T-cell (primary cell): ENCODE measurements at regions not wholly inside any gene's neighbourhood (a gene's known extent, or its start where the extent isn't known, plus 50 kb on each side); places are given as distances from the start of the nearest gene placed in this dataset.

Experiments
- ATAC-seq, 4 experiments: fragments of 200-7000 bp in 3 of 4; fragments of 150-1000 bp in 1 of 4; cut with Tn5 transposase; replicated peaks in 1 of 4; 1 replicate in 3 of 4; 2 replicates in 1 of 4; pipeline ENCODE4 v1.10.0; 2021; ENCODE audit warnings: moderate library complexity in 3 of 4, mild to moderate bottlenecking in 2 of 4, moderate number of reproducible peaks in 1 of 4
- CTCF ChIA-PET, 2 donors: fragments of 300-600 bp; sonication (Branson Sonifier 250); formaldehyde crosslinking; loops; one replicate each; lab custom pipeline; 2022; ENCODE audit warnings: antibody characterized with exemption in 2 of 2; lab: Charles Lee
- POLR2A ChIA-PET, 2 donors: fragments of 300-600 bp; sonication (Branson Sonifier 250); formaldehyde crosslinking; loops; one replicate each; lab custom pipeline; 2022; ENCODE audit warnings: antibody characterized with exemption in 2 of 2; lab: Charles Lee
- DNase-seq, 35 experiments: peaks; one replicate each; pipeline versions ENCODE4 v3.0.0 to v3.0.0-alpha.2; 2013 to 2023
- H3K27ac ChIP-seq: one replicate; pipeline ENCODE4 v1.5.1; 2013; ENCODE audit warnings: low read length
- H3K27me3 ChIP-seq, 2 experiments: replicated peaks in 1 of 2; 1 replicate in 1 of 2; 2 replicates in 1 of 2; pipeline versions ENCODE4 v1.6.1 to v1.7.0; 2013; ENCODE audit warnings: low read length in 1 of 2, mixed read lengths in 1 of 2; ENCODE audit not compliant: control insufficient read depth in 2 of 2, insufficient read depth in 2 of 2; ENCODE audit errors: extremely low read depth in 1 of 2
- H3K36me3 ChIP-seq, 2 donors: 1 replicate in 1 of 2; 2 replicates in 1 of 2; pipeline versions ENCODE4 v1.6.1 to v1.7.0; 2013; ENCODE audit warnings: low read length in 1 of 2; ENCODE audit not compliant: control insufficient read depth in 2 of 2, insufficient read depth in 1 of 2; ENCODE audit errors: extremely low read depth in 1 of 2
- H3K4me1 ChIP-seq, 2 experiments: 1 replicate in 1 of 2; 2 replicates in 1 of 2; pipeline versions ENCODE4 v1.6.1 to v1.7.0; 2013; ENCODE audit warnings: low read length in 2 of 2, mixed read lengths in 1 of 2; ENCODE audit not compliant: insufficient read depth in 2 of 2, control insufficient read depth in 1 of 2; ENCODE audit errors: extremely low read depth in 1 of 2
- H3K4me3 ChIP-seq, 2 donors: 1 replicate in 1 of 2; 2 replicates in 1 of 2; pipeline versions ENCODE4 v1.5.1 to v1.7.0; 2013; ENCODE audit warnings: mild to moderate bottlenecking in 2 of 2, low read length in 1 of 2, moderate library complexity in 1 of 2; ENCODE audit not compliant: control insufficient read depth in 1 of 2; ENCODE audit errors: extremely low read depth in 1 of 2
- H3K9me3 ChIP-seq: 2 replicates; pipeline ENCODE4 v1.7.0; 2013
- H3K27ac Mint-ChIP-seq, 2 donors: one replicate each; pipeline ENCODE4 v1.8.0; 2020 to 2021; ENCODE audit warnings: mild to moderate bottlenecking in 2 of 2, mixed read lengths in 2 of 2
- H3K27me3 Mint-ChIP-seq, 2 donors: one replicate each; pipeline ENCODE4 v1.8.0; 2021 to 2022; ENCODE audit warnings: mixed read lengths in 2 of 2
- H3K36me3 Mint-ChIP-seq: one replicate; pipeline ENCODE4 v1.8.0; 2021; ENCODE audit warnings: mixed read lengths
- H3K4me1 Mint-ChIP-seq, 3 donors: one replicate each; pipeline ENCODE4 v1.8.0; 2020 to 2022; ENCODE audit warnings: mixed read lengths in 3 of 3, mild to moderate bottlenecking in 1 of 3
- H3K4me3 Mint-ChIP-seq, 3 donors: one replicate each; pipeline ENCODE4 v1.8.0; 2020 to 2022; ENCODE audit warnings: mild to moderate bottlenecking in 3 of 3, mixed read lengths in 3 of 3, moderate library complexity in 3 of 3
- H3K9me3 Mint-ChIP-seq, 3 donors: one replicate each; pipeline ENCODE4 v1.8.0; 2020 to 2022; ENCODE audit warnings: mixed read lengths in 3 of 3
- WGBS: methylation state at CpG from one replicate; pipeline ENCODE4 v1.1.5; 2013; ENCODE audit warnings: missing lambda C conversion rate; ENCODE audit not compliant: insufficient coverage; 5-methylcytosine and 5-hydroxymethylcytosine counted together

- ChIA-PET POLR2A (no interaction called here), CTCF (no interaction called here)
- WGBS: no CpG with 5 or more reads among the region's 1 CpG
- H3K27ac Mint-ChIP-seq: no peak overlapping the region
- ATAC-seq (no peak), DNase-seq (no peak)
- Histone ChIP-seq H3K4me3 (no peak overlapping the region), H3K27me3 (no peaks in the 10 kb centered on the region), H3K36me3 (no peaks in the 10 kb centered on the region), H3K9me3 (no peaks in the 10 kb centered on the region), H3K27ac (no peak overlapping the region), H3K4me1 (no peaks in the 10 kb centered on the region)
- no peaks in the 10 kb centered on the region for H3K9me3 Mint-ChIP-seq
- peaks cover 3% of the 10 kb centered on the region for H3K36me3 Mint-ChIP-seq
- peaks cover 1 to 12% of the 10 kb centered on the region in 2 donors for H3K27me3 Mint-ChIP-seq
- H3K4me1 Mint-ChIP-seq: no peaks in the 10 kb centered on the region
- no peak overlapping the region for H3K4me3 Mint-ChIP-seq
Observed at GRCh38 chr12:28100717-28101116, 89.5 kb upstream of the CCDC91 start.

- Mint-ChIP-seq H3K36me3 (peaks cover 3% of the 10 kb centered on the region), H3K27me3 (peaks cover 1 to 3% of the 10 kb centered on the region in 2 donors), H3K27ac (no peak overlapping the region), H3K4me3 (no peak overlapping the region), H3K9me3 (no peaks in the 10 kb centered on the region), H3K4me1 (peaks cover 9 to 21% (median 20%) of the 10 kb centered on the region in 3 donors)
- Histone ChIP-seq H3K4me1 (peaks cover 0 to 3% of the 10 kb centered on the region in 2 experiments), H3K27ac (no peak overlapping the region), H3K27me3 (no peaks in the 10 kb centered on the region), H3K9me3 (no peaks in the 10 kb centered on the region), H3K36me3 (no peaks in the 10 kb centered on the region), H3K4me3 (no peak overlapping the region)
- CTCF ChIA-PET: no interaction called here
- POLR2A ChIA-PET: no interaction called here
- DNase-seq: no peak
- no peak for ATAC-seq
- 88% methylated on average over 1 of the region's 2 CpGs for WGBS
Observed at GRCh38 chr12:28104316-28104715, 85.9 kb upstream of the CCDC91 start.

GRCh38 chr12:28104903-28105864, 85.1 kb upstream of the CCDC91 start:
- H3K27ac Mint-ChIP-seq: no peak overlapping the region
- no peak for DNase-seq
- Histone ChIP-seq H3K36me3 (no peaks in the 10 kb centered on the region), H3K27ac (no peak overlapping the region), H3K4me3 (no peak overlapping the region), H3K9me3 (no peaks in the 10 kb centered on the region), H3K27me3 (no peaks in the 10 kb centered on the region), H3K4me1 (peaks cover 0 to 9% of the 10 kb centered on the region in 2 experiments)
- peaks cover 9 to 25% (median 20%) of the 10 kb centered on the region in 3 donors for H3K4me1 Mint-ChIP-seq
- ChIA-PET POLR2A (interaction anchor here in 1 of 2 donors (0.6 kb wide), 1 partner anchor 86 kb away, joined by 3 read pairs; no protein-coding TSS in a partner anchor), CTCF (no interaction called here)
- peaks cover 0 to 3% of the 10 kb centered on the region in 2 donors for H3K27me3 Mint-ChIP-seq
- H3K9me3 Mint-ChIP-seq: no peaks in the 10 kb centered on the region
- no peak overlapping the region for H3K4me3 Mint-ChIP-seq
- no peak for ATAC-seq
- no CpG with 5 or more reads among the region's 3 CpGs for WGBS
- peaks cover 3% of the 10 kb centered on the region for H3K36me3 Mint-ChIP-seq

GRCh38 chr12:28107679-28108078, 82.6 kb upstream of the CCDC91 start:
- DNase-seq (no peak), ATAC-seq (no peak)
- H3K9me3 ChIP-seq: no peaks in the 10 kb centered on the region
- H3K27me3 Mint-ChIP-seq: peaks cover 0 to 3% of the 10 kb centered on the region in 2 donors
- peaks cover 0 to 4% (median 0%) of the 10 kb centered on the region in 3 donors for H3K9me3 Mint-ChIP-seq
- H3K36me3 Mint-ChIP-seq: peaks cover 5% of the 10 kb centered on the region
- ChIA-PET POLR2A (no interaction called here), CTCF (no interaction called here)
- H3K27ac Mint-ChIP-seq: no peak overlapping the region
- no peak overlapping the region for H3K4me3 Mint-ChIP-seq
- no peak overlapping the region for H3K27ac ChIP-seq
- WGBS: 67% methylated on average over 1 of the region's 2 CpGs
- no peaks in the 10 kb centered on the region for H3K36me3 ChIP-seq
- peaks cover 0 to 9% of the 10 kb centered on the region in 2 experiments for H3K4me1 ChIP-seq
- H3K4me3 ChIP-seq: no peak overlapping the region
- H3K27me3 ChIP-seq: no peaks in the 10 kb centered on the region
- peaks cover 9 to 25% (median 20%) of the 10 kb centered on the region in 3 donors for H3K4me1 Mint-ChIP-seq

GRCh38 chr12:28108599-28108998, 81.7 kb upstream of the CCDC91 start:
- Mint-ChIP-seq H3K27ac (no peak overlapping the region), H3K4me3 (no peak overlapping the region)
- peak in 1 of 35 experiments; percentile 25 for DNase-seq

GRCh38 chr12:28110329-28110728, 79.9 kb upstream of the CCDC91 start:
- no peak overlapping the region for H3K27ac ChIP-seq
- H3K36me3 ChIP-seq: no peaks in the 10 kb centered on the region
- no peaks in the 10 kb centered on the region for H3K9me3 ChIP-seq
- Mint-ChIP-seq H3K4me3 (no peak overlapping the region), H3K36me3 (peaks cover 2% of the 10 kb centered on the region), H3K9me3 (peaks cover 0 to 4% (median 0%) of the 10 kb centered on the region in 3 donors), H3K27ac (no peak overlapping the region), H3K27me3 (no peaks in the 10 kb centered on the region), H3K4me1 (peaks cover 9 to 25% (median 20%) of the 10 kb centered on the region in 3 donors)
- DNase-seq (peak in 1 of 35 experiments; percentile 2), ATAC-seq (no peak)
- no peak overlapping the region for H3K4me3 ChIP-seq
- no peaks in the 10 kb centered on the region for H3K27me3 ChIP-seq
- no CpG with 5 or more reads among the region's 3 CpGs for WGBS
- POLR2A ChIA-PET: interaction anchor here in 1 of 2 donors (0.5 kb wide), 1 partner anchor 485 kb away, joined by 3 read pairs; no protein-coding TSS in a partner anchor
- CTCF ChIA-PET: no interaction called here
- peaks cover 0 to 9% of the 10 kb centered on the region in 2 experiments for H3K4me1 ChIP-seq

More at GRCh38 chr12:28108599-28108998, 81.7 kb upstream of the CCDC91 start:
- Histone ChIP-seq H3K9me3 (no peaks in the 10 kb centered on the region), H3K36me3 (no peaks in the 10 kb centered on the region), H3K27ac (no peak overlapping the region), H3K27me3 (no peaks in the 10 kb centered on the region), H3K4me3 (no peak overlapping the region), H3K4me1 (peaks cover 0 to 9% of the 10 kb centered on the region in 2 experiments)
- no peaks in the 10 kb centered on the region for H3K27me3 Mint-ChIP-seq
- POLR2A ChIA-PET: no interaction called here
- peaks cover 9 to 25% (median 20%) of the 10 kb centered on the region in 3 donors for H3K4me1 Mint-ChIP-seq
- H3K9me3 Mint-ChIP-seq: peaks cover 0 to 4% (median 0%) of the 10 kb centered on the region in 3 donors
- peak in 1 of 4 experiments; percentile 22 for ATAC-seq
- CTCF ChIA-PET: no interaction called here
- peaks cover 5% of the 10 kb centered on the region for H3K36me3 Mint-ChIP-seq
- WGBS: 22% methylated on average over 1 of the region's 1 CpG
